ENCODE measurements at regions not wholly inside any gene's neighbourhood (a gene's known extent, or its start where the extent isn't known, plus 50 kb on each side); places are given as distances from the start of the nearest gene placed in this dataset.

DNA sequence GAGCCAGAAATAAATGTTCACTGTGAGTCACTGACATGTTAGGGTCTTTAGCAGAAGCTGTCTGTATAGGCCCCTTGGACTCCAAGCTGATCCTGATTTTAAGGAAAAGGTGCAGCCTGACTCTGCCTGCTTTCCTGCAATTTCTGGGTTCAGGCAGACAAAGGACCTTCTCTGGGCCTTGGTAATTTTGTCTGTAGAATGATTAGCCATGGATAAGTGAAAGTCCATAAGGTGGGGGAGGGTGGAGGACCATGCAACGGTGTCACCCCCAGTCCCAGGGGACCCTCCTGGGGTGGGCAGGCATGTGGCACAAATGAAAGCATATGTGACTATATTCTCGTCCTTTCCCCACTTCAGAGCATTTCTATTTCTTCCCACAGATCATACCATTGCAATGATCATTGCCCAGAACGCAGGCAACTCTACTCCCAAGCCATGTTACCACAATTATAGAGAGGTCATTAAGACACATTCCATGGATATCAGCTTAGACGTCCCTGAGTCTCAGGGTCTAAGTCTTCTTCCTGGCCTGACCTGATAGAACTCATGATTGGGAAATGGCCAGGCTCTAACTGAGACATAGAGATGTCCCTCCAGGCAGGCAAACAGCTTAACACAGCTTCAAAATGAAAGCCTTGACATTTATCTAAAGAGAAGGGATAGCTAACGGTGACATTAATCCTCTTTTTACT lies 157.9 kb upstream of the ALDH1B1 start:
- TF ChIP-seq, protein P1, sequence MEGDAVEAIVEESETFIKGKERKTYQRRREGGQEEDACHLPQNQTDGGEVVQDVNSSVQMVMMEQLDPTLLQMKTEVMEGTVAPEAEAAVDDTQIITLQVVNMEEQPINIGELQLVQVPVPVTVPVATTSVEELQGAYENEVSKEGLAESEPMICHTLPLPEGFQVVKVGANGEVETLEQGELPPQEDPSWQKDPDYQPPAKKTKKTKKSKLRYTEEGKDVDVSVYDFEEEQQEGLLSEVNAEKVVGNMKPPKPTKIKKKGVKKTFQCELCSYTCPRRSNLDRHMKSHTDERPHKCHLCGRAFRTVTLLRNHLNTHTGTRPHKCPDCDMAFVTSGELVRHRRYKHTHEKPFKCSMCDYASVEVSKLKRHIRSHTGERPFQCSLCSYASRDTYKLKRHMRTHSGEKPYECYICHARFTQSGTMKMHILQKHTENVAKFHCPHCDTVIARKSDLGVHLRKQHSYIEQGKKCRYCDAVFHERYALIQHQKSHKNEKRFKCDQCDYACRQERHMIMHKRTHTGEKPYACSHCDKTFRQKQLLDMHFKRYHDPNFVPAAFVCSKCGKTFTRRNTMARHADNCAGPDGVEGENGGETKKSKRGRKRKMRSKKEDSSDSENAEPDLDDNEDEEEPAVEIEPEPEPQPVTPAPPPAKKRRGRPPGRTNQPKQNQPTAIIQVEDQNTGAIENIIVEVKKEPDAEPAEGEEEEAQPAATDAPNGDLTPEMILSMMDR (IDR thresholded peaks at IDR 0.05; ENCODE audit: low read depth, low read length): no peak
- TF ChIP-seq EZH2phosphoT487 (IDR thresholded peaks at IDR 0.05; ENCODE audit: low read depth): no peak
- no peak overlapping the region for H3K9ac ChIP-seq (ENCODE audit: low read length)
- no peaks in the 10 kb centered on the region for H3K79me2 ChIP-seq (ENCODE audit: low read length)
- H2AFZ ChIP-seq (ENCODE audit: low read depth, low read length): no peak overlapping the region
- H3K4me2 ChIP-seq (ENCODE audit: low read length): no peak overlapping the region
- peaks cover 6% of the 10 kb centered on the region; the same call in 1 of the 2 replicates for H3K27me3 ChIP-seq (ENCODE audit: low read depth, low read length)
- no peak overlapping the region for H3K27ac ChIP-seq (ENCODE audit: low read length)
- no peaks in the 10 kb centered on the region for H3K4me1 ChIP-seq (ENCODE audit: low read length)
- no peak overlapping the region for H3K4me3 ChIP-seq (ENCODE audit: low read length)
- H4K20me1 ChIP-seq (ENCODE audit: insufficient read depth, low read length): no peaks in the 10 kb centered on the region
- no peaks in the 10 kb centered on the region for H3K36me3 ChIP-seq (replicated peaks; ENCODE audit: low read depth, low read length)
- no peaks in the 10 kb centered on the region for H3K9me3 ChIP-seq (ENCODE audit: insufficient read depth, low read length)

DNA sequence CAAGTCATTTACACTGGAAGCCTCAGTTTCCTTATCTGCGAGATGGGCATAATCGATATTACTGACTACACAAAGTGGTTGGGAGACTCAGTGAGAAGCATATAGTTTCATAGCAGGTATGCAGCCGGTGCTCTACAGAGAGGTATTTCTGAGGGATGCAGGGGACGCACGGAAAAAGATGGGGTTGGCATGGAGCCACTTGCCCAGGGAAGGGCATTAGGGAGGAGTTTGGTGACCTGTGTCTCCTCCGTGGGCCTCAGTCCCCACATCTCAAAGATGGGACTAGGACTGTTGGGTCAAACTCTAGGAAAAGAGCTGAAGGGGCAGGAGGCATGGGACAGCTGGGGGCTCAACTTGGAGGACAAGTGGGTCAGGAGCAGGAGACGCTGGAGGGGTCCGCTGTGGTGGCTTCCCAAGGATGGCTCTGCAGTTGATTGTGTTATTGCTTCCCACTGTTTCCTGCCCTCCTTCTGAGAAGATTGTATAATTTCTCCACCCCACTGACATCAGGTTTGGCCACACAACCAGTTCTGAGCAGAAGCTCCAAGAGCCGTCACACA lies 158.6 kb upstream of the ALDH1B1 start:
- H3K4me3 ChIP-seq (ENCODE audit: low read length): no peak overlapping the region
- TF ChIP-seq, protein P1 (IDR thresholded peaks at IDR 0.05; ENCODE audit: low read depth, low read length): no peak
- no peaks in the 10 kb centered on the region for H3K79me2 ChIP-seq (ENCODE audit: low read length)
- peaks cover 11% of the 10 kb centered on the region; the same call in 1 of the 2 replicates for H3K27me3 ChIP-seq (ENCODE audit: low read depth, low read length)
- no peaks in the 10 kb centered on the region for H3K4me1 ChIP-seq (ENCODE audit: low read length)
- no peak overlapping the region for H2AFZ ChIP-seq (ENCODE audit: low read depth, low read length)
- no peak overlapping the region for H3K4me2 ChIP-seq (ENCODE audit: low read length)
- H3K9ac ChIP-seq (ENCODE audit: low read length): no peak overlapping the region
- no peak overlapping the region for H3K27ac ChIP-seq (ENCODE audit: low read length)
- H4K20me1 ChIP-seq (ENCODE audit: insufficient read depth, low read length): no peaks in the 10 kb centered on the region
- H3K9me3 ChIP-seq (ENCODE audit: insufficient read depth, low read length): no peaks in the 10 kb centered on the region
- no peaks in the 10 kb centered on the region for H3K36me3 ChIP-seq (replicated peaks; ENCODE audit: low read depth, low read length)

DNA sequence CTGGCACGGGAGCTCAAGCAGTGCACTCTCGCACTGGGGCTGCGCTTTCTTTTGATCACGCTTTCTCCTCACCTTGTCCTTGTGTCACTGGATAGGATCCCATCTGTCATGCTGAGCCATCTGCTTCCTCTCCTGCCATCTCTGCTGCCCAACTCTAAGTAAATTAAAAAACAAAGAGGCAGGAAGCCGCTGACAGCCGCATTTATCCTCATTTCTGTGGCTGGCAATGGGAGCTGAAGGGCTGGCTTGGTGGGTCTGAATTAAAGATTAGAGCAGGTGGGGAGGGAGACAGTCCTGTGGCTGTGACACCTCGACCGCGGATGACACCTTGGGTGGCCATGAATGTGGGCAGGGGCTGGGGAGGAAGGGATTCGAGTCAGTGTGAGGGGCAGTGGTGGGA lies 159.2 kb upstream of the ALDH1B1 start:
- H2AFZ ChIP-seq (ENCODE audit: low read depth, low read length): no peak overlapping the region
- no peak overlapping the region for H3K9ac ChIP-seq (ENCODE audit: low read length)
- H3K4me1 ChIP-seq (ENCODE audit: low read length): peaks cover 2% of the 10 kb centered on the region; the same call in 1 of the 2 replicates
- no peaks in the 10 kb centered on the region for H4K20me1 ChIP-seq (ENCODE audit: insufficient read depth, low read length)
- peaks cover 11% of the 10 kb centered on the region; the same call in 1 of the 2 replicates for H3K27me3 ChIP-seq (ENCODE audit: low read depth, low read length)
- no peak overlapping the region for H3K4me3 ChIP-seq (ENCODE audit: low read length)
- H3K36me3 ChIP-seq (replicated peaks; ENCODE audit: low read depth, low read length): no peaks in the 10 kb centered on the region
- H3K9me3 ChIP-seq (ENCODE audit: insufficient read depth, low read length): no peaks in the 10 kb centered on the region
- no peak overlapping the region for H3K4me2 ChIP-seq (ENCODE audit: low read length)
- TF ChIP-seq, protein P1 (IDR thresholded peaks at IDR 0.05; ENCODE audit: low read depth, low read length): no peak
- TF ChIP-seq EZH2phosphoT487 (IDR thresholded peaks at IDR 0.05; ENCODE audit: low read depth): no peak
- no peaks in the 10 kb centered on the region for H3K79me2 ChIP-seq (ENCODE audit: low read length)
- no peak overlapping the region for H3K27ac ChIP-seq (ENCODE audit: low read length)

DNA sequence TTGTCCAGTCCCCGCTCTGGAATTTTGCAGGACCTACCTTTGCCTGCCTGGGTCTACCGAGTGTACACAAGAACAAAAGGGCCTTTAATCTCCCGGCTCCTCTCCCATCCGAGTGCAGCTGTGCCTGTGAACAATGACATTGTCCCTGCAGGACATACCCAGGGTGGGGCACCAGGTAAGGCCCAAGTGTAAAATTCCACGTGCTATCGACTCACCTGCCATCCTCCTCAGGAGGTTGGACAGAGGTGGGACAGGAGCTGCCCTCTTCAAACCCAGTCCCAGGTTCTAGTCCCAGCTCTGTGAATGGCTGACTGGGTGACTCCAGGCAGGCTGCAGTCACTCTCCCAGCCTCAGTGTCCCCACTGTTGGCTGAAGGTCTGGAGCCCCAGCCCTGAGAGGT lies 159.6 kb upstream of the ALDH1B1 start:
- H3K4me1 ChIP-seq (ENCODE audit: low read length): peaks cover 6% of the 10 kb centered on the region
- no peak overlapping the region for H3K9ac ChIP-seq (ENCODE audit: low read length)
- no peaks in the 10 kb centered on the region for H3K79me2 ChIP-seq (ENCODE audit: low read length)
- no peaks in the 10 kb centered on the region for H4K20me1 ChIP-seq (ENCODE audit: insufficient read depth, low read length)
- H3K27ac ChIP-seq (ENCODE audit: low read length): no peak overlapping the region
- H3K36me3 ChIP-seq (replicated peaks; ENCODE audit: low read depth, low read length): no peaks in the 10 kb centered on the region
- peaks cover 11% of the 10 kb centered on the region; the same call in 1 of the 2 replicates for H3K27me3 ChIP-seq (ENCODE audit: low read depth, low read length)
- no peak overlapping the region for H2AFZ ChIP-seq (ENCODE audit: low read depth, low read length)
- TF ChIP-seq EZH2phosphoT487 (IDR thresholded peaks at IDR 0.05; ENCODE audit: low read depth): no peak
- TF ChIP-seq, protein P1 (IDR thresholded peaks at IDR 0.05; ENCODE audit: low read depth, low read length): no peak
- no peak overlapping the region for H3K4me2 ChIP-seq (ENCODE audit: low read length)
- H3K9me3 ChIP-seq (ENCODE audit: insufficient read depth, low read length): no peaks in the 10 kb centered on the region
- H3K4me3 ChIP-seq (ENCODE audit: low read length): no peak overlapping the region

Measured in OCI-LY3 (cell line).